B cell (primary cell): ENCODE measurements at regions not wholly inside any gene's neighbourhood (a gene's known extent, or its start where the extent isn't known, plus 50 kb on each side); places are given as distances from the start of the nearest gene placed in this dataset.

Experiments used
- CTCF ChIP-seq: fragments of 200-600 bp; IDR thresholded peaks from one replicate; pipeline ENCODE4 v1.8.0; 2022; ENCODE audit warnings: antibody characterized with exemption, mild to moderate bottlenecking
- EZH2 ChIP-seq: IDR thresholded peaks from 2 replicates; pipeline ENCODE4 v1.6.1; 2012; ENCODE audit warnings: borderline replicate concordance, low read depth, mild to moderate bottlenecking, moderate library complexity, low read length; ENCODE audit not compliant: insufficient read depth, poor library complexity, severe bottlenecking

- TF ChIP-seq CTCF, result no peak
- no peak for TF ChIP-seq EZH2
Observed at GRCh38 chr20:22288957-22289356, 295.4 kb downstream of the FOXA2 start.
